SK-N-SH (cell line): ENCODE measurements at regions not wholly inside any gene's neighbourhood (a gene's known extent, or its start where the extent isn't known, plus 50 kb on each side); places are given as distances from the start of the nearest gene placed in this dataset.

Experiments used
- CHD2 ChIP-seq: fragments of 150-350 bp; IDR thresholded peaks from 2 replicates; pipeline ENCODE4 v1.6.1; 2018; ENCODE audit warnings: low read length; ENCODE audit not compliant: partially characterized antibody
- CTCF ChIP-seq: fragments of 200-600 bp; sonication (generic); IDR thresholded peaks from 2 replicates; pipeline ENCODE4 v1.6.1; 2017; ENCODE audit warnings: antibody characterized with exemption, mild to moderate bottlenecking, moderate library complexity
- EP300 ChIP-seq, 2 experiments: IDR thresholded peaks; 2 replicates each; pipeline versions ENCODE4 v1.4.0 to v1.6.1; 2012; ENCODE audit warnings: borderline replicate concordance in 1 of 2, low read depth in 1 of 2, low read length in 1 of 2
- MAX ChIP-seq: IDR thresholded peaks from 2 replicates; pipeline ENCODE4 v1.4.0; 2012; ENCODE audit warnings: low read depth
- POLR2AphosphoS5 ChIP-seq: IDR thresholded peaks from 2 replicates; pipeline ENCODE4 v1.6.1; 2012; ENCODE audit warnings: low read depth, low read length
- RAD21 ChIP-seq: IDR thresholded peaks from 2 replicates; pipeline ENCODE4 v1.6.1; 2012; ENCODE audit warnings: mild to moderate bottlenecking, low read length
- TAF1 ChIP-seq: IDR thresholded peaks from 2 replicates; pipeline ENCODE4 v1.6.1; 2012; ENCODE audit warnings: low read depth, mild to moderate bottlenecking, low read length, moderate library complexity, borderline replicate concordance
- TF ChIP-seq, protein P1 (sequence below): IDR thresholded peaks from 2 replicates; pipeline ENCODE4; 2012

GRCh38 chr4:144809056-144809640 lies 163.2 kb downstream of the HHIP start:
- TF ChIP-seq POLR2AphosphoS5 (no peak), CTCF (no peak), TAF1 (no peak), RAD21 (no peak), MAX (no peak), EP300 (IDR thresholded peaks at IDR 0.05; ENCODE audit: borderline replicate concordance in 1 of 2, low read depth in 1 of 2, low read length in 1 of 2) (no peak), CHD2 (no peak)
- TF ChIP-seq, protein P1, sequence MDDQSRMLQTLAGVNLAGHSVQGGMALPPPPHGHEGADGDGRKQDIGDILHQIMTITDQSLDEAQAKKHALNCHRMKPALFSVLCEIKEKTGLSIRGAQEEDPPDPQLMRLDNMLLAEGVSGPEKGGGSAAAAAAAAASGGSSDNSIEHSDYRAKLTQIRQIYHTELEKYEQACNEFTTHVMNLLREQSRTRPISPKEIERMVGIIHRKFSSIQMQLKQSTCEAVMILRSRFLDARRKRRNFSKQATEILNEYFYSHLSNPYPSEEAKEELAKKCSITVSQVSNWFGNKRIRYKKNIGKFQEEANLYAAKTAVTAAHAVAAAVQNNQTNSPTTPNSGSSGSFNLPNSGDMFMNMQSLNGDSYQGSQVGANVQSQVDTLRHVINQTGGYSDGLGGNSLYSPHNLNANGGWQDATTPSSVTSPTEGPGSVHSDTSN = no peak
